Kidney (tissue), 13 donors: ENCODE measurements at regions not wholly inside any gene's neighbourhood (a gene's known extent, or its start where the extent isn't known, plus 50 kb on each side); places are given as distances from the start of the nearest gene placed in this dataset.
A peak's percentile ranks its signal among the peaks of the same experiment; 100 is the strongest.
"Not testable (repeated sequence)": the region's sequence is repeated elsewhere in the genome, so short reads cannot be mapped to it uniquely, and the experiment has no call there.

Source experiments
- DNase-seq, 5 donors: peaks; one replicate each; pipeline ENCODE4 v3.0.0-alpha.2; 2013 to 2020
- FAIRE-seq: peaks from 2 replicates; lab custom pipeline; 2012; peaks lifted over from hg19 to GRCh38; lab: Jason Lieb, UNC
- H3K27ac ChIP-seq, 2 donors: one replicate each; pipeline ENCODE4 v1.7.0; 2013; ENCODE audit warnings: low read depth in 2 of 2, low read length in 2 of 2, inconsistent platforms in 1 of 2
- H3K27me3 ChIP-seq: one replicate; pipeline ENCODE4 v1.7.1; 2013; ENCODE audit warnings: low read length, inconsistent platforms; ENCODE audit not compliant: control insufficient read depth, insufficient read depth
- H3K36me3 ChIP-seq, 3 donors: one replicate each; pipeline versions ENCODE4 v1.7.0 to v1.7.1; 2013; ENCODE audit warnings: low read length in 3 of 3, control low read depth in 1 of 3, inconsistent platforms in 1 of 3; ENCODE audit not compliant: insufficient read depth in 3 of 3, control insufficient read depth in 2 of 3
- H3K4me1 ChIP-seq, 3 donors: one replicate each; pipeline versions ENCODE4 v1.7.0 to v1.7.1; 2013; ENCODE audit warnings: low read length in 3 of 3, inconsistent platforms in 1 of 3, low read depth in 1 of 3; ENCODE audit not compliant: control insufficient read depth in 2 of 3, insufficient read depth in 2 of 3
- H3K4me3 ChIP-seq, 3 donors: one replicate each; pipeline versions ENCODE4 v1.7.0 to v1.8.1; 2013; ENCODE audit warnings: low read length in 3 of 3, control low read depth in 1 of 3, inconsistent platforms in 1 of 3
- H3K9ac ChIP-seq, 3 donors: one replicate each; pipeline versions ENCODE4 v1.7.0 to v1.7.1; 2013; ENCODE audit warnings: low read length in 3 of 3, control low read depth in 1 of 3, inconsistent platforms in 1 of 3
- H3K9me3 ChIP-seq, 3 donors: one replicate each; pipeline versions ENCODE4 v1.7.0 to v1.7.1; 2013; ENCODE audit warnings: low read length in 3 of 3, control low read depth in 1 of 3, inconsistent platforms in 1 of 3; ENCODE audit not compliant: control insufficient read depth in 2 of 3, insufficient read depth in 1 of 3
- intact Hi-C: fragments of 100-400 bp; cut with DNase I; formaldehyde crosslinking; loops from one replicate; pipeline ENCODE4 v1.11.1; 2022
- TF ChIP-seq, protein P1 (sequence below): IDR thresholded peaks from 3 replicates; pipeline ENCODE4 v1.5.1; 2012; ENCODE audit warnings: mild to moderate bottlenecking, moderate library complexity, borderline replicate concordance; ENCODE audit not compliant: insufficient read depth; ENCODE audit errors: extremely low read depth
- donor health status: control.
- donor health status: control.
- donor health status: control.
- donor health status: control.
- donor health status: control.
- donor health status: DM: yes; HTN: yes; CAD: no.
- donor health status: Normal renal cell carcinoma (clear cell type).

DNA sequence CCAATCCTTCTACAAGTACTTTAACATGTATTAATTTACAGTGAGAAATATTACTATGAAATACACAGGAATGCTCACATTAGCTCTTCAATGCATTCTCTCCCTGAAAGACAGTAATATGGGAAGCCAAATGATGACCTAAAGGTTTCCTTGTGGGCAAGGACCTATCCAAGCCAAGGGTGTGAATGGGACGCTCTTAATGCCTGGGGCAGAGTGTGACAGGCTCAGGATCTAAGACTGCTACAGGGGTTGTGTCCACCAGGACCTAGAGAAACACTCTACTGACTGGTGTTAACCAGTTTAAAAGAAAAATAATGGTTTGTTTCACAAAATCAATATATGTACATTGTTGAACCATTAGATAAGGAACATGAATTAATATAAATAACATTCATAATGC lies 158.7 kb downstream of the FGF1 start:
- Histone ChIP-seq H3K36me3 (no peaks in the 10 kb centered on the region), H3K4me1 (no peaks in the 10 kb centered on the region), H3K27me3 (no peaks in the 10 kb centered on the region), H3K4me3 (no peak overlapping the region), H3K9ac (no peak overlapping the region), H3K9me3 (no peaks in the 10 kb centered on the region), H3K27ac (no peak overlapping the region)
- FAIRE-seq (no peak), DNase-seq (no peak)
- TF ChIP-seq, protein P1, sequence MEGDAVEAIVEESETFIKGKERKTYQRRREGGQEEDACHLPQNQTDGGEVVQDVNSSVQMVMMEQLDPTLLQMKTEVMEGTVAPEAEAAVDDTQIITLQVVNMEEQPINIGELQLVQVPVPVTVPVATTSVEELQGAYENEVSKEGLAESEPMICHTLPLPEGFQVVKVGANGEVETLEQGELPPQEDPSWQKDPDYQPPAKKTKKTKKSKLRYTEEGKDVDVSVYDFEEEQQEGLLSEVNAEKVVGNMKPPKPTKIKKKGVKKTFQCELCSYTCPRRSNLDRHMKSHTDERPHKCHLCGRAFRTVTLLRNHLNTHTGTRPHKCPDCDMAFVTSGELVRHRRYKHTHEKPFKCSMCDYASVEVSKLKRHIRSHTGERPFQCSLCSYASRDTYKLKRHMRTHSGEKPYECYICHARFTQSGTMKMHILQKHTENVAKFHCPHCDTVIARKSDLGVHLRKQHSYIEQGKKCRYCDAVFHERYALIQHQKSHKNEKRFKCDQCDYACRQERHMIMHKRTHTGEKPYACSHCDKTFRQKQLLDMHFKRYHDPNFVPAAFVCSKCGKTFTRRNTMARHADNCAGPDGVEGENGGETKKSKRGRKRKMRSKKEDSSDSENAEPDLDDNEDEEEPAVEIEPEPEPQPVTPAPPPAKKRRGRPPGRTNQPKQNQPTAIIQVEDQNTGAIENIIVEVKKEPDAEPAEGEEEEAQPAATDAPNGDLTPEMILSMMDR: no peak
- intact Hi-C loops: no loop called here

DNA sequence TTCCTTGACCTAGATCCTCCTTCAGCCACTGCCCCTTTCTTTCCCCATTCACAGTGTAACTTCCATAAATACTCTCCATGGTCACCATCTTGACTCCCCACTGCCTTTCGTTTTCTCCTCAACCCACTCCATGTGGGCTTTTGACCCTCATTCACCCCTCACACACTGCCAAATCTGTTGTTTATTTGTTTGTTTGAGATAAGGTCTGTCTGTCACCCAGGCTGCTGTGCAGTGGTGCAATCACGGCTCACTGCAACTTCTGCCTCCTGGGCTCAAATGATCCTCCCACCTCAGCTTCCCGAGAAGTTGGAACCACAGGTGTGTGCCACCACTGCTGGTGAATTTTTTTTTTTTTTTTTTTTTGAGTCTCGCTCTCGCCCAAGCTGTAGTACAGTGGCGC lies 162.9 kb downstream of the FGF1 start:
- Histone ChIP-seq H3K4me1 (peaks cover 0 to 12% (median 0%) of the 10 kb centered on the region in 3 donors), H3K27me3 (no peaks in the 10 kb centered on the region), H3K4me3 (no peak overlapping the region), H3K9me3 (no peaks in the 10 kb centered on the region), H3K9ac (no peak overlapping the region), H3K36me3 (no peaks in the 10 kb centered on the region), H3K27ac (no peak overlapping the region)
- FAIRE-seq (no peak), DNase-seq (no peak)
- TF ChIP-seq, protein P1: no peak
- intact Hi-C loops: no loop called here

- Histone ChIP-seq H3K9ac (no peak overlapping the region), H3K4me1 (peaks cover 0 to 12% (median 0%) of the 10 kb centered on the region in 3 donors), H3K27me3 (no peaks in the 10 kb centered on the region), H3K36me3 (no peaks in the 10 kb centered on the region), H3K9me3 (no peaks in the 10 kb centered on the region), H3K4me3 (no peak overlapping the region), H3K27ac (peak overlapping the region in 1 of 2 donors; percentile 19)
- TF ChIP-seq, protein P1: no peak
- no peak for FAIRE-seq
- no peak for DNase-seq
- intact Hi-C loops: no loop called here
Observed at GRCh38 chr5:142521706-142522105, 164.2 kb downstream of the FGF1 start.

GRCh38 chr5:142520885-142521284 lies 165.0 kb downstream of the FGF1 start:
- H3K9ac ChIP-seq: no peak overlapping the region
- peaks cover 0 to 4% (median 0%) of the 10 kb centered on the region in 3 donors for H3K9me3 ChIP-seq
- TF ChIP-seq, protein P1: no peak
- H3K4me1 ChIP-seq: peaks cover 0 to 12% (median 0%) of the 10 kb centered on the region in 3 donors
- no peak overlapping the region for H3K27ac ChIP-seq
- DNase-seq (no peak), FAIRE-seq (no peak)
- H3K27me3 ChIP-seq: no peaks in the 10 kb centered on the region
- no peak overlapping the region for H3K4me3 ChIP-seq
- H3K36me3 ChIP-seq: no peaks in the 10 kb centered on the region
- intact Hi-C loops: no loop called here

GRCh38 chr5:142519913-142520312 lies 166.0 kb downstream of the FGF1 start:
- FAIRE-seq, H3K9ac ChIP-seq, H3K27ac ChIP-seq, H3K36me3 ChIP-seq, DNase-seq, intact Hi-C loops, H3K4me3 ChIP-seq, H3K27me3 ChIP-seq, H3K9me3 ChIP-seq: not testable (repeated sequence)
- H3K4me1 ChIP-seq: peaks cover 0 to 12% (median 0%) of the 10 kb centered on the region in 3 donors
